ENCODE measurements at regions not wholly inside any gene's neighbourhood (a gene's known extent, or its start where the extent isn't known, plus 50 kb on each side); places are given as distances from the start of the nearest gene placed in this dataset.

DNA sequence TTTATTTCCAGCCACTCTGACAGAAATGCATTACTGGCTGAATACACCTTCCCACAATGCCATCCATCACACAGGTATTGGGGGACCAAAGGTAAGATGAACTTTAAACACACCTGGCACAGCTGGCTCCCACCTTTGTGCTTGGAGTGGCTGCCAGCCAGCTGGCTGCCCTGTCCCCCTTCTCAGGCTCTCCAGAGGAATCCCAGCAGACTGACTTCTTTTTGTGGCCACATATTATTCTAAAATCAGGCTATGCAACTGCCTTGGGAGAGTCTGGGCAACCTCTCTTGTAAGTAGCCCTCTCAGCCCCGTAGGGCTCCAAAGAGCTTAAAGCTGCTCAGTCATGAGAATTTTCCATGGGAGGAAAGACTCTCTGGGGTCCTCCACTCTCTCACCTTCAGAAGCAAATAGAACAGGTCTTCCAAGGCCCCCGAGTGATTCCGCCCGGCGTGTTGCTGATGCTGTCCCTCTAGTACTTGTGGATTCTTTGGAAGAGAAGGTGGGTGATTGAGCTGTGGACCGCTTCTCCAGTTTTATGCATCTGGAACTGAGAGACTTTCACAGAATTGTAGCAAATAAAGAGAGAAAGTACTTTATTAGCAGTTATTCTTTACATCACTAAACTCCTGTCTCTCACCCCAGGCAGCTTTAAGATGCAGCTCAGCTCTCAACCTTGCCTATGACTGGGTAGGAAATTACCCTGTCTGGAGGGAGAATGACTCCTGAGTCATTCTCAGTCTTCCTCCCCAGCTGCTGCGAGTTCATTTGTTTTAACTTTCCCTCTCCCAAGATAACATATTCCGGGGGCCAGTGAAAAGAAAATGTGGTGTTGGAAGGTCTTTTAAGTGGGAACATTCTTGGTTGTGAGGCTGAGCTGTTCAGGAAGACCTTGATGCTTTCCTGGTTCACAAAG is 159.4 kb upstream of the PITX1 start:
- no peak for TF ChIP-seq BHLHE40 (IDR thresholded peaks at IDR 0.05; ENCODE audit: borderline replicate concordance)
- TF ChIP-seq ARNT (IDR thresholded peaks at IDR 0.05) = no peak
- no peak for TF ChIP-seq FOXK2 (IDR thresholded peaks at IDR 0.05)
- TF ChIP-seq PKNOX1 (IDR thresholded peaks at IDR 0.05) = no peak
- no peak for TF ChIP-seq CTBP1 (IDR thresholded peaks at IDR 0.05; ENCODE audit: borderline replicate concordance)

All from HEK293T (cell line).